GM12873 (cell line): ENCODE measurements at regions not wholly inside any gene's neighbourhood (a gene's known extent, or its start where the extent isn't known, plus 50 kb on each side); places are given as distances from the start of the nearest gene placed in this dataset.

Experiments
- TF ChIP-seq, protein P1 (sequence below): IDR thresholded peaks from 2 replicates; pipeline ENCODE4 v1.5.1; 2012; ENCODE audit warnings: low read depth, mild to moderate bottlenecking, moderate library complexity, low read length, control low read depth; ENCODE audit not compliant: insufficient read depth; ENCODE audit errors: missing control alignments

DNA sequence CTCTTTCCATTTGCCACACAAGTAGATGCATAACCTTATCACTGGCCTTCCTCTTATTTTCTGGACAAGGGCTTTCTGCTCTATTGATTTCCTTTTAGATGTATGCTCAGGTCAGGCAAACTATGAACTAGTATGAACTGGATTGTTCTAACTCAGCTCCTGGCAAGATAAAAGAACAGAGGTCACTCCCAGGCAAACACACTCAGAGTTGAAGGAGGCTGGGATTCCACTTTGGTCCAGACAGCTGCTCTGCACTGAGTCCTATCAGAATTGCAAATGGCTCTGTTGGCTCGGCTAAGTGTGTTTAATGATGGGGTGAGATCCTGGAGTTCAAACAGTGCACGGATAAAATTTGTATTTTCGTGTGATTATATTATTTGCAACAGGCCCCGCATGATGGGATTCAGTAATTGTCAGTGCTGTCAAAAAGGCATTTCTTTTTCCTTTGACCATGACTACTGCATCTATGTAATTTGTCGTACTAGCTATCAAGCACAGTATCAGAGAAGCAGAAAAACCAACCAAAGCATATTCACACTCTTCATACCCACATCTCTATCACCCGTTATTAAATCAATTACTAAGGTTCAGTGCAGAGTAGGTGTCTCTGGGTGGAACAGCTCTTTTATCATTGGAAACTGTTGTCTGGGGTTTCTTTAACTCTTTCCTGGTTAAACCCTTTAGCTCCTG is 288.1 kb upstream of the PRKCQ start:
- TF ChIP-seq, protein P1, sequence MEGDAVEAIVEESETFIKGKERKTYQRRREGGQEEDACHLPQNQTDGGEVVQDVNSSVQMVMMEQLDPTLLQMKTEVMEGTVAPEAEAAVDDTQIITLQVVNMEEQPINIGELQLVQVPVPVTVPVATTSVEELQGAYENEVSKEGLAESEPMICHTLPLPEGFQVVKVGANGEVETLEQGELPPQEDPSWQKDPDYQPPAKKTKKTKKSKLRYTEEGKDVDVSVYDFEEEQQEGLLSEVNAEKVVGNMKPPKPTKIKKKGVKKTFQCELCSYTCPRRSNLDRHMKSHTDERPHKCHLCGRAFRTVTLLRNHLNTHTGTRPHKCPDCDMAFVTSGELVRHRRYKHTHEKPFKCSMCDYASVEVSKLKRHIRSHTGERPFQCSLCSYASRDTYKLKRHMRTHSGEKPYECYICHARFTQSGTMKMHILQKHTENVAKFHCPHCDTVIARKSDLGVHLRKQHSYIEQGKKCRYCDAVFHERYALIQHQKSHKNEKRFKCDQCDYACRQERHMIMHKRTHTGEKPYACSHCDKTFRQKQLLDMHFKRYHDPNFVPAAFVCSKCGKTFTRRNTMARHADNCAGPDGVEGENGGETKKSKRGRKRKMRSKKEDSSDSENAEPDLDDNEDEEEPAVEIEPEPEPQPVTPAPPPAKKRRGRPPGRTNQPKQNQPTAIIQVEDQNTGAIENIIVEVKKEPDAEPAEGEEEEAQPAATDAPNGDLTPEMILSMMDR: no peak

DNA sequence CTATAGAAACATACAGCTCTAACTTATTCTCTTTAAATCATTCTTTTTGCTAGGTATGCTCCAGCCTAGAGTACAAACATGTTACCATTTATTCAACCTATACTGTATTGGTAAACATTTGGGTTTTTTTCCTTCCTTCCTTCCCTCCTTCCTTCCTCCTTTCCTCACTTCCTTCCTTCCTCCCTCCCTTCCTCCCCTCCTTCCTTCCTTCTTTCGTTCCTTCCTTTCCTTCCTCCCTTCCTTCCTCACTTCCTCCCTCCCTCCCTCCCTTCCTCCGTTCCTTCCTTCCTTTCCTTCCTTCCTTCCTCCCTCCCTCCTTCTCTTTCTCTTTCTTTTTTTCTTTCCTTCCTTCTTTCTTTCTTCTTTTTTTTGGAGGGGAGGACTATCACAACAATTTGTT is 286.7 kb upstream of the PRKCQ start:
- TF ChIP-seq, protein P1: no peak

DNA sequence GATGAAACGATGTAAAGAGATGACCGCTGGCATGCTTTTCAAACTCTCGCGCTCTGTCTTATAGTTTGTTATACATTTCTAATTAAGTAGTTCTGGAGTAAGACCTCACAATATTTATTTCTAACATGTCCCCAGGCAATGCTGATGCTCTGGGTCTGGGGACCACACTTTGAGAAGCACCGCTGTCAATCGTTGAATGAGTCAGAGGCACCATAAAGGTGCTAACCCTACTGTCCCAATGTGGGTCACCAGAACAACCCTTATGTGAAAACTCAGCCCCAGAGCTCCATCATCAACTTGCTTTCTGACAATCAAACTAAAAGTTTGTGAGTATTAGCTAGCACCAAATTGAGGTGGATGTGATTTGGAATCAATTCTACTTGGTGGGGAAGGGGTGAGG is 284.1 kb upstream of the PRKCQ start:
- TF ChIP-seq, protein P1: no peak

DNA sequence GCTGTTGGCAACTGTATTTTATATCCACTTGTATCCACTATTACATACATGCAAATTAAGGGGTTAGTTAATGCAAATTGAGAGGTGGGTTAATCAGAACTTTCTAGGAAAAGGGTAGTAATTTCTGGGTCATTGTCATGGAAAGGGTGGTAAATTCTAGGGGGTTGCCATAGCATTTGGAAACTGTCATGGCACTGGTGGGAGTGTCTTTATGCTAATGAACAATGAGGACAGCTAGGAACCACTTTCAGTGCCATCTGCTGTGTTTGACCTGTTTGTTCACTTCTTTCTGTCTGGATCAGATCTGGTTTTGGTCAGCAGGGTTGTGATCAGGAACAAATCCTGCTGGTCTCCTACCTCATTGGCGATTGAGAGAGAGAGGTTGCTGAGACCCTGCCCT is 283.3 kb upstream of the PRKCQ start:
- TF ChIP-seq, protein P1: no peak

DNA sequence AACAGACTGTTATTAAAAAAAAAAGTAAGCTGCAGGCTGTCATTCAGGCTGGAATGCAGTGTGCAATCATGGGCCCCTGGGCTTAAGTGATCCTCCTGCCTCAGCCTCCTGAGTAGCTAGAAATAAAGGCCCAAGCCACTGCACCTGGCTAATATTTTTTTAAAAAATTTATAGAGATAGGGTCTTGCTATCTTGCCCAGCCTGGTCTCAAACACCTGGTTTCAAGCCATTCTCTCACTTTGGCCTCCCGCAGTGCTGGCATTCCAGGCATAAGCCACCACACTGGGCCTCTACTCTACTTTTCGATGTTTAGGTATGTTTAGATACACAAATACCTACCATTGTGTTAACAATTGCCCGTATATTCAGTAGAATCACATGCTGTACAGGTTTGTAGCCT is 270.4 kb upstream of the PRKCQ start:
- TF ChIP-seq, protein P1: no peak

DNA sequence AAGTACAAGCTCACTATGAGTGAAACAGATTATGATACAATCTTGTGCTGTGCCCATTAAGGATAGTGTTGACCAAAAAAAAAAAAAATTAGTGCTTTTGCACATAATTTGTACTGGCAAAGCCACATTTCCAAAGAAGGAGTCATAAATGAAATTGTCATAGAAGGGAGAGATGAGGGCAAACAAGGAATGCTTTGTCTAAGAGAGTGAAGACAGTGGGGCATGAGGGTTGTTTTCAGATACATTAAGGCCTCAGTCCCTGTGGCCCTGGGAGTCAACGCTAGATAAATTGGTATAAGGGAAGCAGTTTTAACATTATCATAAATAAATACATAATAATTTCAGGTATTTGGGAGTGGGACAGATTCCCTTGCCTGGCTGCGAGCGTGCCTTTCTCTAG is 267.5 kb upstream of the PRKCQ start:
- TF ChIP-seq, protein P1: no peak

DNA sequence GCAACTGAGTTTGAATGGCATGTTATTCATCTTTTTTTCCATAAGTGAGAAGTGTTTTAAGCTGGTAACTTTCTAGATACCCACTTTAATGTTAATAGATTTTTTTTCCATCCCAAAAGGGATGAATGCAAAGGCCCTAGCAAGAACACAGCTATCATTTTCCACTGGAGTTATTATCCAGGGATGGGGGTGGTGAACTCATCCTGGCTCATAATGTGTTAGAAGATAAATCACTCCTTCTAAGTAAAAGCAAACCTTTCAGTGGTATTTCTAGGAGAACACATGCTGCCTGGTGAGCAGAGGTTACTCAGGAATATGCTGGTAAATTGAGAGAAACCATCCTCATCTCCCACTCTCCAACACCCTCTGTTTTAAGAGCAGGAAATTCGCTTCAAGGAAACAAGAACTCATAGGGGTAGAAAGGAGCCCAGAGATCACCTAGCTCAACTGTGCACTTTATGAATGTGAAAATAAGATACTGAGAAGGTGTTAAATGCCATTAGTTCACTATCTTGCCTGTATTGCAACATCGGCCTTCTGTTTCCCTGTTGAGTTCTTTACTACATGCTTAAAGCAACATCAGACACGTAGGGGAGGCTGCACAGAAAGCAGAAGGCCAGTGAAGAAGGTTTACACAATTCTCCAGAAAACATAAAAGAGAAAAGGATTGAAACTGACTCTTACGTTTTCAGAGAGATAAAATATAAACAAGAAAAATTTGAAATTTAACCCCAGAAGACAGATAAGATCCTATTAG is 264.0 kb upstream of the PRKCQ start:
- TF ChIP-seq, protein P1: no peak
